OCI-LY7 (cell line): ENCODE measurements at regions not wholly inside any gene's neighbourhood (a gene's known extent, or its start where the extent isn't known, plus 50 kb on each side); places are given as distances from the start of the nearest gene placed in this dataset.

Experiments
- EZH2phosphoT487 ChIP-seq: fragments of 200-600 bp; sonication (generic); IDR thresholded peaks from 2 replicates; pipeline ENCODE4 v1.6.1; 2018; ENCODE audit warnings: low read depth, borderline replicate concordance, mild to moderate bottlenecking, mixed run types, antibody characterized with exemption, low read length, moderate library complexity, mixed read lengths
- TF ChIP-seq, protein P1 (sequence below): fragments of 200-600 bp; sonication (generic); conservative IDR thresholded peaks from 2 replicates; pipeline ENCODE4 v1.5.1; 2014; ENCODE audit warnings: mild to moderate bottlenecking, antibody characterized with exemption, low read length, moderate library complexity, mixed read lengths

DNA sequence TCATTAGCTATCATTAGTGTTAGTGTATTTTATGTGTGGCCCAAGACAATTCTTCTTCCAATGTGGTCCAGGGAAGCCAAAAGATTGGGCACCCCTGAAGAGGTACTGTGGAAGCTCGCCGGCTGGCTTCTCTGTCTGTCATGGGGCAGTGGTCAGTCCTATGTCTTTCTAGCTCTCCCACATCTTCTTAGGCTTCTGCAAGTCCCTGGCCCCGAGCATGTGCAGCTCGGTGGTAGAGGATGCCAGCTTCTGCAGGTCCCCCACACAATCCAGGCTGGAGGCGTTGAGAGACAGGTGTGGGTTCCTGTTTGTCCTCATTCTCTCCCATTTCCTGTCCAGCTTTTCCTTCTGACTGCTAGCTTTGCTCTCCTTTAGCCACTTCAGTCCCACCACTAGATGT is 134.1 kb upstream of the NALF2 start:
- TF ChIP-seq, protein P1, sequence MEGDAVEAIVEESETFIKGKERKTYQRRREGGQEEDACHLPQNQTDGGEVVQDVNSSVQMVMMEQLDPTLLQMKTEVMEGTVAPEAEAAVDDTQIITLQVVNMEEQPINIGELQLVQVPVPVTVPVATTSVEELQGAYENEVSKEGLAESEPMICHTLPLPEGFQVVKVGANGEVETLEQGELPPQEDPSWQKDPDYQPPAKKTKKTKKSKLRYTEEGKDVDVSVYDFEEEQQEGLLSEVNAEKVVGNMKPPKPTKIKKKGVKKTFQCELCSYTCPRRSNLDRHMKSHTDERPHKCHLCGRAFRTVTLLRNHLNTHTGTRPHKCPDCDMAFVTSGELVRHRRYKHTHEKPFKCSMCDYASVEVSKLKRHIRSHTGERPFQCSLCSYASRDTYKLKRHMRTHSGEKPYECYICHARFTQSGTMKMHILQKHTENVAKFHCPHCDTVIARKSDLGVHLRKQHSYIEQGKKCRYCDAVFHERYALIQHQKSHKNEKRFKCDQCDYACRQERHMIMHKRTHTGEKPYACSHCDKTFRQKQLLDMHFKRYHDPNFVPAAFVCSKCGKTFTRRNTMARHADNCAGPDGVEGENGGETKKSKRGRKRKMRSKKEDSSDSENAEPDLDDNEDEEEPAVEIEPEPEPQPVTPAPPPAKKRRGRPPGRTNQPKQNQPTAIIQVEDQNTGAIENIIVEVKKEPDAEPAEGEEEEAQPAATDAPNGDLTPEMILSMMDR = no peak
- TF ChIP-seq EZH2phosphoT487 = no peak
